ENCODE measurements at regions not wholly inside any gene's neighbourhood (a gene's known extent, or its start where the extent isn't known, plus 50 kb on each side); places are given as distances from the start of the nearest gene placed in this dataset.
A peak's percentile ranks its signal among the peaks of the same experiment; 100 is the strongest.

DNA sequence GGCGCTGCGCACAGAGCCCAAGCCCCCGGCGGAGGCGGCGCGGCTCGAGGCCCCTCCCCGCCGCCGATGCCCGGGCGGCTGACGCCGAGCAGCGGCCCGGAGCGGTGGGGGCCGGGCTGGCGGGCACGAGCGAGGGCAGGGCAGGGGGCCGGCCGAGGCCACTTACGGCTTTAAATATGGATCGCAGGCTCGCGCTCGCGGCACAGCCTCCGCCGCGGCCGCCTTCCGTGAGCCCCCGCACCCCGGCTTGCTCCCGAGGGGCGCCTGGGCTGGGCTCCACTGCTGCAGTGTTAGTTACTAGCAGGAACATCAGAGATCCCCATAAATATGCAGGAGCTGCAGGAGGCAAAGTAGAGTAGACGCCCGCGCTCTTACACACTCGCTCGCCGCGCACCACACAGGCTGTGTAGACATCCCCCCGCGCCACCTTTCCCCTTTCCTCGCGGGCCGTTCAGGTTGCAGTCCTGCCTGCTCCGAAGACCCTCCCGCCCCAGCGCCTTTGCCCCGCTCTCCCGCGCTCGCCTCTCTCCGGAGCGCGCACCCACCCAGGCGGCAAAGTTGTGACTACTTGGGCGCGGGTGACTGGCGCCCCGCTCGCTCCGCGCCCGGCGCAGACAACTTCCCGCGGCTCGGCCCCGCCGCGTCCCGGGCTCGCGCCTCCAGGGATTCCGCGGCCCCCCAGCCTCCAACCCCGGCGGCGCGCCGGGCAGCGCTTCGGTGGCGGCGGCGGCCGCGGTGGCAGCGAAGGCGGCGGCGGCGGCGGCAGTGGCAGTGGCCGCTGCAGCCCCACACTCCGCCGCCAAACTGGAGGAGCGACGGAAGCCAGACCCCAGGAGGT lies 152.0 kb upstream of the SLC4A4 start:
- peak; percentile 78 for DNase-seq (ENCODE audit: low spot score)
- peak overlapping the region; percentile 91 for H2AFZ ChIP-seq

DNA sequence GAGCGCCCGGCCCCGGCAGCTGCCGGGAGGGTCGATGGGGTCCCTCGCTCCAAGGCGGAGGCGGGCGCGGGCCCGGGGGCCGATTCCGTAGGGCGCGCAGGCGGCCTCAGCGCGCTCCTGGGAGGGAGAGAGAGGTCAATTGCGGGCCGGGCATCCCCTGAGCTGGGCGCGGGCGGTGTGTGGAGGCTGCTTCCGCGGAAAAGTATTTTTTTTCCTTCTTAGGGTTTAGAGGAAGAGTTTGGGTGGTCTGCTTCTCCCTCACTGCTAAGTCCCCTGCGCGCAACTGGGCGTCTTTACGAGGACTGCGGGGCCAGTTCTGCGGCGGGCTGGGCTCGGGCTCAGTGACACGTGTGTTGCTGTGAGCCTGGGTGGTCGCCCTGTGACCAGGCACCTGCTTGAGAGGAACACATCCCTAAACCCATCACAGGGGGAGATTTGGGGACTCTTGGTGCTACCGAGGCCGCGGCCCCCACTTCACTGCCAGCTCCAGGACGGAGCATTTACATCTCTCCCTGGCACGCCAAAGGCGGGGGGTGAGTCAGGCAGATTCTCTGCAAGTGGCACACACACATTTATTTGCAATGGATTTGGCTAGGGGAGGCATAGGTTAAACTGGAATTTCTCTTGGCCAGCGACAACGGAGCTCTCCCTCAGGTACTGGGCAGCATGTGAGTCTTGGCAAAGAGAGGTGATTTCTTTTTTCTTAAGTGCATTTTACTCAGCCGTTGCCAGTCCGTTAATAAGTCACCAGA lies 151.2 kb upstream of the SLC4A4 start:
- no peaks in the 10 kb centered on the region for H3K79me2 ChIP-seq
- peak overlapping the region; percentile 93 for H3K4me2 ChIP-seq
- peak overlapping the region; percentile 68 for H2AFZ ChIP-seq
- no peaks in the 10 kb centered on the region for H3K4me1 ChIP-seq (ENCODE audit: insufficient read depth)
- peak overlapping the region; percentile 89 for H3K4me3 ChIP-seq
- WGBS (ENCODE audit: low lambda C conversion rate, missing lambda C conversion rate), result 1% methylated on average over 45 of the region's 45 CpGs
- DNase-seq (ENCODE audit: low spot score), result peak; percentile 37
- H3K27ac ChIP-seq, result no peak overlapping the region
- no peaks in the 10 kb centered on the region for H3K9me2 ChIP-seq (replicated peaks; ENCODE audit: insufficient read depth)
- no peaks in the 10 kb centered on the region for H3K36me3 ChIP-seq (replicated peaks; ENCODE audit: insufficient read depth, low read depth)
- H4K20me1 ChIP-seq (ENCODE audit: insufficient read depth, poor library complexity, severe bottlenecking), result no peaks in the 10 kb centered on the region
- H3K9me3 ChIP-seq (ENCODE audit: low read depth), result no peaks in the 10 kb centered on the region
- no peak for TF ChIP-seq EZH2 (IDR thresholded peaks at IDR 0.05; ENCODE audit: borderline replicate concordance)
- TF ChIP-seq EZH2phosphoT487 (IDR thresholded peaks at IDR 0.05; ENCODE audit: low read depth, severe bottlenecking, unreplicated experiment), result no peak
- TF ChIP-seq, protein P1, sequence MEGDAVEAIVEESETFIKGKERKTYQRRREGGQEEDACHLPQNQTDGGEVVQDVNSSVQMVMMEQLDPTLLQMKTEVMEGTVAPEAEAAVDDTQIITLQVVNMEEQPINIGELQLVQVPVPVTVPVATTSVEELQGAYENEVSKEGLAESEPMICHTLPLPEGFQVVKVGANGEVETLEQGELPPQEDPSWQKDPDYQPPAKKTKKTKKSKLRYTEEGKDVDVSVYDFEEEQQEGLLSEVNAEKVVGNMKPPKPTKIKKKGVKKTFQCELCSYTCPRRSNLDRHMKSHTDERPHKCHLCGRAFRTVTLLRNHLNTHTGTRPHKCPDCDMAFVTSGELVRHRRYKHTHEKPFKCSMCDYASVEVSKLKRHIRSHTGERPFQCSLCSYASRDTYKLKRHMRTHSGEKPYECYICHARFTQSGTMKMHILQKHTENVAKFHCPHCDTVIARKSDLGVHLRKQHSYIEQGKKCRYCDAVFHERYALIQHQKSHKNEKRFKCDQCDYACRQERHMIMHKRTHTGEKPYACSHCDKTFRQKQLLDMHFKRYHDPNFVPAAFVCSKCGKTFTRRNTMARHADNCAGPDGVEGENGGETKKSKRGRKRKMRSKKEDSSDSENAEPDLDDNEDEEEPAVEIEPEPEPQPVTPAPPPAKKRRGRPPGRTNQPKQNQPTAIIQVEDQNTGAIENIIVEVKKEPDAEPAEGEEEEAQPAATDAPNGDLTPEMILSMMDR (IDR thresholded peaks at IDR 0.05; ENCODE audit: poor library complexity), result no peak
- H3K27me3 ChIP-seq, result peaks cover 35% of the 10 kb centered on the region

More for the DNA sequence above, 152.0 kb upstream of the SLC4A4 start:
- no peaks in the 10 kb centered on the region for H3K9me3 ChIP-seq (ENCODE audit: low read depth)
- peak overlapping the region; percentile 26 for H3K27ac ChIP-seq
- TF ChIP-seq, protein P1 (IDR thresholded peaks at IDR 0.05; ENCODE audit: poor library complexity), result no peak
- TF ChIP-seq EZH2phosphoT487 (IDR thresholded peaks at IDR 0.05; ENCODE audit: low read depth, severe bottlenecking, unreplicated experiment) (no peak), EZH2 (IDR thresholded peaks at IDR 0.05; ENCODE audit: borderline replicate concordance) (no peak)
- H3K79me2 ChIP-seq, result no peaks in the 10 kb centered on the region
- H3K9me2 ChIP-seq (replicated peaks; ENCODE audit: insufficient read depth), result no peaks in the 10 kb centered on the region
- no peaks in the 10 kb centered on the region for H3K36me3 ChIP-seq (replicated peaks; ENCODE audit: insufficient read depth, low read depth)
- peak overlapping the region; percentile 89 for H3K4me3 ChIP-seq
- peak overlapping the region; percentile 93 for H3K4me2 ChIP-seq
- H4K20me1 ChIP-seq (ENCODE audit: insufficient read depth, poor library complexity, severe bottlenecking), result no peaks in the 10 kb centered on the region
- WGBS (ENCODE audit: low lambda C conversion rate, missing lambda C conversion rate), result 1% methylated on average over 60 of the region's 105 CpGs
- no peaks in the 10 kb centered on the region for H3K4me1 ChIP-seq (ENCODE audit: insufficient read depth)
- H3K27me3 ChIP-seq, result peaks cover 35% of the 10 kb centered on the region

DNA sequence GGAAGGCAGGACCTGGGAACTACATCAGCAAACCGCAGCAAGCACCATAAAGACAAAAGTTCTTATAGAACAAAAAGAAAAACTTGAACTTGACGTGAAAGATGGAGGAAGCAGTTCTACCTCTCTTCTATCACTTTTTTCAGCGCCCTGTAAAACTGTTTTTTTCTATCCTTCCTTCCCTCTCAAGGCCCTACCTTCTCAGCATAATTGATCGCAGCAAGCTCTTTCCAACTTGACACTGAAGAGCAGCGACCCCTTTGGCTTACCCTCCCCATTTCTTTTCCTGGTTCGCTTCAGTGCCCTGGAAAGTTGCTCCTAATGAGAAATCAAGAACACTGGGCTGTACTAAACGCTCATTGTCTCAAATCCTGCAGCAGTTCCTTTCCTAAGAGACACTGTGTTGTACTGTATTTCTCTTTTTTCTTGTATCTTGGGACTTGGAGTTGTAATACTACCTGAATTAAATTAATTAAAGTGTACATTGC lies 150.6 kb upstream of the SLC4A4 start:
- no peak overlapping the region for H3K27ac ChIP-seq
- DNase-seq (ENCODE audit: low spot score), result no peak
- no peaks in the 10 kb centered on the region for H3K9me2 ChIP-seq (replicated peaks; ENCODE audit: insufficient read depth)
- no peaks in the 10 kb centered on the region for H3K9me3 ChIP-seq (ENCODE audit: low read depth)
- peaks cover 35% of the 10 kb centered on the region for H3K27me3 ChIP-seq
- WGBS (ENCODE audit: low lambda C conversion rate, missing lambda C conversion rate), result 12% methylated on average over 7 of the region's 7 CpGs
- TF ChIP-seq, protein P1 (IDR thresholded peaks at IDR 0.05; ENCODE audit: poor library complexity), result no peak
- no peak for TF ChIP-seq EZH2 (IDR thresholded peaks at IDR 0.05; ENCODE audit: borderline replicate concordance)
- no peak for TF ChIP-seq EZH2phosphoT487 (IDR thresholded peaks at IDR 0.05; ENCODE audit: low read depth, severe bottlenecking, unreplicated experiment)
- no peaks in the 10 kb centered on the region for H4K20me1 ChIP-seq (ENCODE audit: insufficient read depth, poor library complexity, severe bottlenecking)
- no peaks in the 10 kb centered on the region for H3K36me3 ChIP-seq (replicated peaks; ENCODE audit: insufficient read depth, low read depth)
- peak overlapping the region; percentile 68 for H2AFZ ChIP-seq
- H3K4me3 ChIP-seq, result peak overlapping the region; percentile 89
- no peaks in the 10 kb centered on the region for H3K4me1 ChIP-seq (ENCODE audit: insufficient read depth)
- H3K4me2 ChIP-seq, result peak overlapping the region; percentile 93
- H3K79me2 ChIP-seq, result no peaks in the 10 kb centered on the region
